ENCODE measurements at regions not wholly inside any gene's neighbourhood (a gene's known extent, or its start where the extent isn't known, plus 50 kb on each side); places are given as distances from the start of the nearest gene placed in this dataset.

DNA sequence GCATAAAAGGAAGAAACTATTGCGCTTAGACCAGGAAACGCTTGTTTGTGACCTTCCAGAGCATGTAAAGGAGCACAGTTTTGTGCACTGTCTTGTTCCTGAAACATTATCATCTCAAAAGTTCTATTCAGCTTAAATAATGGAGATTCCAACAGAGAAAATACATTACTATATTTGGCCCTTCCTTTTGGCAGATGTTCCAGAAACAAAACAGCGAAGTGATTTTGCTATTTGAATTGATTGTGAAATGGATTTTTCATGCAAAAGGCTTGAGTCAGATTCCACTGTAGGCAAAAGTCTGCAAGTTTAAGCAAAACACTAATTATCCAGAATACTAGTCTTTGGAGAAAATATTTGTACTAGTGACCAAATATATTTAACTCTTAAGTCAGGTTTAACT lies 80.3 kb upstream of the PTBP2 start:
- no peak for DNase-seq (ENCODE audit: low read depth in 1 of 2, low spot score in 1 of 2)

DNA sequence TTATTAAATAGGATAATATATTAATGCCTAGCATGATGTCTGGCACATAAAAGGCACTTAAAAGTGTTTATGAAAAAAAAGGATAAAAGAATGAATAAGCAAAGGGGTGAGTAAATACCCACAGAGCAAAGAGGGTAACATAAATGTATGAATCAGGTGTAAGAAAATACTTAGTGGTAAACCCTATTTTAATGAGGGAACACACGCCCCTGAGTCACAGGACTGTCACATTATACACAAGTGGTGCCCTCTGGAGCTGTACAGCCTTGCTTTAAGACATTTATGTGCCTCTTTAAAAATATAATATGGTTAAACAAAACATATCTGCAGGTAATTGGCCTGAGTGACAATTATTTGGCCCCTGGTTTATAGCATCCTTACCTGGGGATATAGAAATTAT lies 78.1 kb upstream of the PTBP2 start:
- DNase-seq (ENCODE audit: low read depth in 1 of 2, low spot score in 1 of 2), result no peak

DNA sequence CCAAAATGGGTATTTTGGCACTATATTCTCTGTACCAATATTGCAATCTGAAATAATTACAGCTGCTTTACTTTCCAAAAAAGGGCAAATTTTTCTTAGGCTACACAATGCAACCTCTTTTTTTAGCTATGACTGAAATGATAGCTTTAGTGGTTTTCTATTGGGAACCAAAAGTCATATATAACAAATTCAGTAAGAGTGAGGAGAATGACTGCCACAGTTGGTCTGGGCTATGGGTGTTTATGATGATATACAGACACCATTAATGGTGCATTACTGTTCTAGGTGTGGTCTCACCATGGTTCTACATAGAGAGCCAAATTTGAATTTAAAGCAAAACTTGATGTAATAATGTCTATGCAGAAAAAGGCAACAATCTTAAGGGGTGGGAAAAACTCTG lies 72.3 kb upstream of the PTBP2 start:
- DNase-seq (ENCODE audit: low read depth in 1 of 2, low spot score in 1 of 2), result no peak

GRCh38 chr1:96651517-96651916 lies 70.1 kb upstream of the PTBP2 start:
- no peak for DNase-seq (ENCODE audit: low read depth in 1 of 2, low spot score in 1 of 2)

DNA sequence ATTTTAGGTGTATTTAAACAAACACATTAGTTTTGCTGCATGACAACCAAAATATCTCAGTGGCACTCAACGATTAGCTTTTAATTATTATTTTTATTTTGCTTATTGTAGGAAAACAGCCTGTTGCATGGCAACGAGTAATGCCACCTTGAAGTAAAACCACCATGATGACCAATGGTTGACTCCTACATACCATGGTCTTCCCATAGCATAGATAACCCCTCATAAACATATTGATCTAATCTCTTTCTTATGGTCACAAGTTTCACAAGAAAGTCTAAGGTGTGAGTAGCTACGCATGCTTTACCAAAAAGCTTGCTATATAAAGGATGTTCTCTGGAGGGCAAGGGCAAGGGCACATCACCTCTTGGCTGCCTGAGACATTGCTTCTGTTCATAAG lies 61.5 kb upstream of the PTBP2 start:
- no peak for DNase-seq (ENCODE audit: low read depth in 1 of 2, low spot score in 1 of 2)

GRCh38 chr1:96660503-96660902 lies 61.1 kb upstream of the PTBP2 start:
- no peak for DNase-seq (ENCODE audit: low read depth in 1 of 2, low spot score in 1 of 2)

Data from activated CD4-positive, alpha-beta T cell treated with anti-CD3 and anti-CD28 coated beads, Interleukin-2, amount 50 U/mL, for 24 hours (primary cell).